Suprapubic skin (tissue), 3 donors: ENCODE measurements at regions not wholly inside any gene's neighbourhood (a gene's known extent, or its start where the extent isn't known, plus 50 kb on each side); places are given as distances from the start of the nearest gene placed in this dataset.

Experiments used
- CTCF ChIP-seq, 2 donors: fragments of 200-600 bp in 1 of 2; fragments of 450-650 bp in 1 of 2; sonication (generic) in 1 of 2; IDR thresholded peaks; one replicate each; pipeline ENCODE4 v1.5.1; 2016 to 2019; ENCODE audit warnings: antibody characterized with exemption in 2 of 2, mild to moderate bottlenecking in 1 of 2, moderate library complexity in 1 of 2
- EP300 ChIP-seq: sonication (generic); formaldehyde crosslinking; IDR thresholded peaks from one replicate; pipeline ENCODE4 v1.6.1; 2017; ENCODE audit warnings: antibody characterized with exemption

- TF ChIP-seq EP300 (no peak), CTCF (IDR thresholded peaks at IDR 0.05) (no peak)
These were observed 601.1 kb downstream of the TLR4 start for GRCh38 chr9:118305331-118305730.
